Testis (tissue), 2 donors: ENCODE measurements at regions not wholly inside any gene's neighbourhood (a gene's known extent, or its start where the extent isn't known, plus 50 kb on each side); places are given as distances from the start of the nearest gene placed in this dataset.

Experiments used
- CTCF ChIP-seq, 3 experiments: fragments of 450-650 bp in 2 of 3; fragments of 200-600 bp in 1 of 3; sonication (generic) in 1 of 3; IDR thresholded peaks; one replicate each; pipeline ENCODE4 v1.5.1; 2016 to 2019; ENCODE audit warnings: antibody characterized with exemption in 3 of 3, mild to moderate bottlenecking in 2 of 3, moderate library complexity in 1 of 3
- POLR2A ChIP-seq: fragments of 450-650 bp; IDR thresholded peaks from one replicate; pipeline ENCODE4 v1.6.1; 2017; ENCODE audit warnings: antibody characterized with exemption, mild to moderate bottlenecking, moderate library complexity

- TF ChIP-seq CTCF (IDR thresholded peaks at IDR 0.05) (no peak), POLR2A (no peak)
Measured at GRCh38 chr1:229941831-229942230, 125.2 kb upstream of the GALNT2 start.
